K562 (cell line): ENCODE measurements at regions not wholly inside any gene's neighbourhood (a gene's known extent, or its start where the extent isn't known, plus 50 kb on each side); places are given as distances from the start of the nearest gene placed in this dataset.

Source experiments
- IFI16 ChIP-seq: fragments of 250-450 bp; sonication (Bioruptor Pico); IDR thresholded peaks from 2 replicates; pipeline ENCODE4 v2.1.2; 2022; ENCODE audit warnings: mild to moderate bottlenecking, inconsistent platforms
- KDM5B ChIP-seq: fragments of 200-600 bp; sonication (generic); IDR thresholded peaks from 2 replicates; pipeline ENCODE4 v1.6.1; 2012; ENCODE audit warnings: low read depth, mild to moderate bottlenecking, moderate library complexity, low read length, control low read depth, inconsistent platforms; ENCODE audit not compliant: insufficient replicate concordance
- MLLT1 ChIP-seq, 2 experiments: fragments of 450-650 bp; IDR thresholded peaks; 2 replicates each; pipeline ENCODE4 v1.6.1; 2016
- POLR2H ChIP-seq: IDR thresholded peaks from 2 replicates; pipeline ENCODE4 v1.6.1; 2016; ENCODE audit warnings: missing genetic modification characterization, low read depth, mild to moderate bottlenecking, control low read depth, missing compliant biosample characterization, moderate library complexity
- SMAD4 ChIP-seq: fragments of 250-450 bp; sonication (Bioruptor Pico); conservative IDR thresholded peaks from 2 replicates; pipeline ENCODE4 v1.8.0; 2021; ENCODE audit warnings: inconsistent platforms, mild to moderate bottlenecking, moderate library complexity
- TSHZ1 ChIP-seq: fragments of 250-450 bp; sonication (Bioruptor Pico); IDR thresholded peaks from 2 replicates; pipeline ENCODE4 v1.4.0; 2020; ENCODE audit warnings: mild to moderate bottlenecking, moderate library complexity
- ZNF717 ChIP-seq: fragments of 250-450 bp; sonication (Bioruptor Pico); IDR thresholded peaks from 2 replicates; pipeline ENCODE4 v1.5.0; 2021

- no peak for TF ChIP-seq MLLT1 (IDR thresholded peaks at IDR 0.05)
- TF ChIP-seq POLR2H (tag) = no peak
- no peak for TF ChIP-seq SMAD4 (CRISPR knock-in tag)
- no peak for TF ChIP-seq KDM5B
- TF ChIP-seq TSHZ1 (CRISPR knock-in tag) = no peak
- no peak for TF ChIP-seq IFI16 (CRISPR knock-in tag)
- TF ChIP-seq ZNF717 (CRISPR knock-in tag) = no peak
Measured at GRCh38 chr4:79662651-79663050, 254.6 kb upstream of the GK2 start (continued).
